HG03064 (cell line): ENCODE measurements at regions not wholly inside any gene's neighbourhood (a gene's known extent, or its start where the extent isn't known, plus 50 kb on each side); places are given as distances from the start of the nearest gene placed in this dataset.

Experiments used
- ATAC-seq: cut with Tn5 transposase; IDR thresholded peaks from one replicate; pipeline ENCODE4 v1.9.1; 2021; ENCODE audit warnings: low read depth; ENCODE audit not compliant: unreplicated experiment

GRCh38 chr7:36802459-36803135 lies 78.3 kb upstream of the AOAH start:
- ATAC-seq = no peak

DNA sequence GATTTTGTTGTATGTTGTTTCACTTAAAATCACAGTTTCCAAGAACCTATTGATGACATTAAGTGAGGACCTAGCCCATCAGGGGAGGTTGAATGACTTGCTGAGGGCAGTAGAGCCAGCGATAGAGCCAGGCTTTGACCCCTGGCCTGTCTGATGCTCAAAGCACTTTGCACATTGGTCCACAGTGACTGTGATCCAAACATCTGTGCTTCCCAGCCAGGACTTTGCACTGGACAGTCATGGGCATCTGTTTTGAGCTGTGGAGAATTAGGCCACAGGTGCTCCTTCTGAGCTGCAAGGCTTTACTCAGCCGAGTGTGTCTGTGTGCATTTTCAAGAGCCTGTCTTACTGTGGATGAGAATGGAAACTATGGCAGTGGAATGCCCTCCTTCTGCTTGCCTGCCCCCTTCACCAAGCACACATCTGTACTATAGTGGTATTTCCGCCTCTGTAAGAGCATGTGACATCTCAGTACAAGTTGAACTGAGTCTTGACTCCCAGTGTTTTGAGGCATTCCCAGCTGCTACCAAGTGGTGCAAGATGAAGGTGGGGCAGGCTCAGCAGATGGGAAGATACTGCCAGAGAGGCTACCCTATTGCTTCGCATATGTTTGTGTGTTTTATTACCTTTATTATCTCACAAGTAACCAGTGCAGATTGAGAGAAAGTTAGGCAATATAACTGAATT lies 72.7 kb upstream of the AOAH start:
- no peak for ATAC-seq

- no peak for ATAC-seq
Observed at GRCh38 chr7:36795451-36796021, 71.2 kb upstream of the AOAH start.

- ATAC-seq = no peak
Observed at GRCh38 chr7:36794689-36795088, 70.4 kb upstream of the AOAH start.

GRCh38 chr7:36792421-36792820 lies 68.1 kb upstream of the AOAH start:
- no peak for ATAC-seq

DNA sequence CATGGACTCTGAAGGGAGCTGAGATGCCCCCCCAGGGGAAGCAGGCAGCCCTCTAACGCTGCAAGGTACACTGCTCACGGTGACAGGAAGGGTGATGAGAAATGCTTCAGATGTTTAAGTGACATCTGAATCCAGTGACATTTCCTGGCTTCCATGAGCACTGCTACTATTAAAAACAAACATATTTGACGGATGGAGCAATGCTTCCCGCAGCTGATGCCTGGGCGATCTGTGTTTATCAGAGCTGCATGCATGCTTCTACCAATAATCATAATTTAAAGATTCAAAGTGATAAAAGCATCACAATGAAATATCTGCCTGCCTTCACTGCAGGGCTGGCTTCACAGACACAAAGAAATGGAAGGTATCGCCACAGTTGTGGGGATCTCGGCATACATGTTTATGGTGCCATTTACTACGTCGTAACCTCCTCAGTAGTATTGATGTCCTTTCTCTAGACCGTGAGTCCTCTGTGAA lies 66.1 kb upstream of the AOAH start:
- no peak for ATAC-seq

- ATAC-seq = no peak
Observed at GRCh38 chr7:36788825-36789470, 64.7 kb upstream of the AOAH start.

DNA sequence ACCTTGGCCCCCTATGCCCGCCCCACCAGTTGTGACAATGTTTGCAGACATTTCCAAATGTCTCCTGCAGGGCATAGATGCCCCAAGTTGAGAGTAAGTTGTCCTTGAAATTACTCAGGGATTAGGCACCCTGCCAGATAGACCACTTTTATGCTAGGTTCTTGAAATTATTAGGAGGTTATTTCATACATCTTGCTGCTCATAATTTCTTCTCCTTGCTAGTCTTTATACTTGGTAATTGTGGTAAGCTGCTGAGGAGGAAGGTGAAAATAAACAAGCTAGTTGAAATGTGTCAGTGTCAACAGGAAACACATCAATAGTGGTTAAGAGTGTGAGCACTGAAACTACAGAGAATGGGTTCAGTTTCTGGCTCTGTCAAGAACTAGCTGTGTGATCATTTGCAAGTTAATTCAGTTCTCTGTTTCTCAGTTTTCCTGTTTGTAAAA lies 63.7 kb upstream of the AOAH start:
- no peak for ATAC-seq

GRCh38 chr7:36784991-36785940 lies 61.0 kb upstream of the AOAH start:
- peak; percentile 99 for ATAC-seq

DNA sequence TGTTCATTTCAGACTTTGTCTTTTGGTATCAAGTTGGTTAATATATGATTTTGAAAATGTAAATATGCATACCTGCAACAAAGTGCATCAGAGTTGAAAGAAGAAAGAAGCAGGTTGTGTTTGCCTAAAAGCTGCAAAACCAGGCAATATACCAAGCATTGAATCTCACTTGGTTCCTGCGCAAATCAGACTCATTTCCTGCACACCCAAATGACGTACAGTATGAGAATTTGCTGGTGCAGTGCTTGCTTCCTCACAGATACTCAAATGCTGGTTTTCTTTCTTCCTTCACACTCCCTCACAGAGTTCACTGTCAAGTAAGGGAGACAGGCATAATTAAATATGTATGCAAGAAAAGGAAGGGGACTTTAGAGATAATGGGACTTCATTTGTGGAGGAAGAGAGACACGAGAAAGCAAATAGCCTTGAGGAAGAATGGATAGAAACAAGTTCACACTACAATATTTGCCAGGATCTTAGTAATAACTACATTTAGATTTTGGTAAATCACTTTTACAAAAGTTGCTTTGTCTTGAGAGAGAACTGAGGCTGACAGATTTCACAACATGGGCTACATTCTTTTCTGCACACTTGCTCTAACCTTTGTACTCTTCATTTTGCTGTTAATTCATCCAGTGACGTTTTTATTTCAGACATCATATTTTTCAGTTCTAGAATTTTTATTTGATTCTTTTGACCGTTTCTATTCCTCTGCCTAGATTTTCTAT lies 56.9 kb upstream of the AOAH start:
- no peak for ATAC-seq

DNA sequence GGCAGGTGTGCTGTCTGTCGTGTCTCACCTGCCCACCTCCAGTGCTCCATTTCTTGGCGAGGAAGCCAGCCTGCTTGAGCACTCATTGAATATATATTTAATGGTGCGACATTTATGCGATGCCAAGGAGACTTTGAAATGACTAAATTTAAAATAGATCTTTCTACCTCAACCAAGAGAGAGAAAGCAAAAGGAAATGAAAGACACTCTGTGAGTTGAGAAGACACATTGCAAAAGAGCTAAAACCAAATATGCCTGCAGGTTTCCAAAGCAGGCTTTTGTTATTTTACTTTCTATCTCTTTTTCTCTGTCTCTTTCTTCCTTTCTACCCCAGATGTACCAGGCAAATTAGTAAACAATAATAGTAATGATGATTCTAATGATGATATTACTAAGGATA lies 53.6 kb upstream of the AOAH start:
- no peak for ATAC-seq

DNA sequence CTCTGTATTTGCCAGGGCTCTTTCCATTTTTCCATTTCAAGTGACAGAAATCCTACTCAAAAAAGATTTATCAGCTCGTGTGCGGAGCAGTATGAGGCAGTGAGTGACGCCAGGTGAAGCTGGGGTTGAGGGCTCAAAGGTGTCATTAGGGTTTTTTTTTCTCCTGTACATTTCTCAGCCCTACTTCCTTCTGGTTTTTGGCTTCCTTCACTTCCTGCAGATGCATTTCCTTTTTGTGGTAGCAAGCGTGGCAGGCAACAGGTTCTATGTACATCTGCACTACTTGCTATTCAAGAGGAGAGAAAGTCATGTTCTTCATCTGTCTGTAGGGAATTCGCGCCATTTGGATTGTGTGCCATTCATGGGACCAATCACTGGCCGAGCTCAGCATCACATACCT lies 52.8 kb upstream of the AOAH start:
- ATAC-seq = no peak

- no peak for ATAC-seq
Observed at GRCh38 chr7:36775676-36776075, 51.4 kb upstream of the AOAH start.

DNA sequence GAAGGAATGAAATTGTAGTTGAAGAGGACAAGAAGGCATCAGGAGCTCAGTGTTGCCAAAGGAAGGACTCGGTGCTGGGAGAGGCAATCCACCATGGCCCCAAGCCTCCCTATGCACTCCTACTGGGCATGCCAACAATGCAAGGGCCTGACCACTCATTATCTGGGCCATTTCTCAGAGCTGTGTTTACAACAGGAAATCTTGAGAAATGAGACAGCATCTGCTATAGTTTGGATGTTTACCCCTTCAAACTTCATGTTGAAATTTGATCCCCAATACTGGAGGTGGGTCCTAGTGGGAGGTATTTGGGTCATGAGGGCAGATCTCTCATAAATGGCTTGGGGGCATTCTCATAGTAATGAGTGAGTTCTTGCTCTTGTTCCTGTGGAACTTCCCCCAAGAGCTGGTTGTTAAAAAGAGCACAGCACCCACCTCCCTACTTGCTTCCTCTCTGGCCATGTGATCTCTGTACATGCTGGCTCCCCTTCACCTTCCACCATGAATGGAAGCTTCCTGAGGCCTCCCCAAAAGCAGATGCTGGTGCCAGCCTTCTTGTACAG lies 50.8 kb upstream of the AOAH start:
- no peak for ATAC-seq
